Lower leg skin (tissue), 4 donors: ENCODE measurements at regions not wholly inside any gene's neighbourhood (a gene's known extent, or its start where the extent isn't known, plus 50 kb on each side); places are given as distances from the start of the nearest gene placed in this dataset.

Experiments
- DNase-seq, 2 donors: peaks; one replicate each; pipeline ENCODE4 v3.0.0-alpha.2; 2019; ENCODE audit warnings: low spot score in 2 of 2
- H3K4me3 ChIP-seq: fragments of 200-600 bp; sonication (generic); 2 replicates; pipeline ENCODE4 v1.5.1; 2017; ENCODE audit warnings: mild to moderate bottlenecking, low read depth; ENCODE audit not compliant: poor library complexity, severe bottlenecking
- POLR2A ChIP-seq, 2 donors: fragments of 450-650 bp; IDR thresholded peaks; one replicate each; pipeline ENCODE4 v1.6.1; 2016 to 2017; ENCODE audit warnings: antibody characterized with exemption in 2 of 2, mild to moderate bottlenecking in 1 of 2, moderate library complexity in 1 of 2
- WGBS, 2 donors: methylation state at CpG; one replicate each; pipeline ENCODE4 v1.1.5; 2018; 5-methylcytosine and 5-hydroxymethylcytosine counted together
- intact Hi-C: fragments of 100-400 bp; cut with DNase I; formaldehyde crosslinking; loops from one replicate; pipeline ENCODE4 v1.15.0; 2023; ENCODE audit warnings: low total_unique reads
- TF ChIP-seq, protein P1 (sequence below), 3 donors: fragments of 450-650 bp; IDR thresholded peaks; one replicate each; pipeline ENCODE4 v1.5.1; 2016; ENCODE audit warnings: antibody characterized with exemption in 3 of 3, mild to moderate bottlenecking in 3 of 3, moderate library complexity in 2 of 3

DNA sequence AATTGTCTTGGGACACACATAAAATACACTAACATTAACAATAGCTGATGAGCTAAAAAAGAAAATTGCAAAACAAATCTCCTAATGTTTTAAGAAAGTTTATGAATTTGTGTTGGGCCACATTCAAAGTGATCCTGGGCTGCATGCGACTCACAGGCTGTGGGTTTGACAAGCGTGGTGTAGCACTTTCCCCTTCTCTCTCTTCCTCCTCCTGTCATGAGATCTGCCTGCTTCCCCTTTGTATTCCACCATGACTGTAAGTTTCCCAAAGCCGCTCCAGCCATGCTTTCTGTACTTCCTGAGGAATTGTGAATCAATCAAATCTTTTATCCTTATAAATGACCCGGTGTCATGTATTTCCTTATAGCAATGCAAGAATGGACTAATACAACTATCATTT is 178.0 kb downstream of the TLR4 start:
- intact Hi-C loops = no loop called here
- no peak overlapping the region for H3K4me3 ChIP-seq
- WGBS, 2 donors = 61 to 63% methylated on average over 4 of the region's 4 CpGs
- no peak for TF ChIP-seq POLR2A (IDR thresholded peaks at IDR 0.05)
- TF ChIP-seq, protein P1, sequence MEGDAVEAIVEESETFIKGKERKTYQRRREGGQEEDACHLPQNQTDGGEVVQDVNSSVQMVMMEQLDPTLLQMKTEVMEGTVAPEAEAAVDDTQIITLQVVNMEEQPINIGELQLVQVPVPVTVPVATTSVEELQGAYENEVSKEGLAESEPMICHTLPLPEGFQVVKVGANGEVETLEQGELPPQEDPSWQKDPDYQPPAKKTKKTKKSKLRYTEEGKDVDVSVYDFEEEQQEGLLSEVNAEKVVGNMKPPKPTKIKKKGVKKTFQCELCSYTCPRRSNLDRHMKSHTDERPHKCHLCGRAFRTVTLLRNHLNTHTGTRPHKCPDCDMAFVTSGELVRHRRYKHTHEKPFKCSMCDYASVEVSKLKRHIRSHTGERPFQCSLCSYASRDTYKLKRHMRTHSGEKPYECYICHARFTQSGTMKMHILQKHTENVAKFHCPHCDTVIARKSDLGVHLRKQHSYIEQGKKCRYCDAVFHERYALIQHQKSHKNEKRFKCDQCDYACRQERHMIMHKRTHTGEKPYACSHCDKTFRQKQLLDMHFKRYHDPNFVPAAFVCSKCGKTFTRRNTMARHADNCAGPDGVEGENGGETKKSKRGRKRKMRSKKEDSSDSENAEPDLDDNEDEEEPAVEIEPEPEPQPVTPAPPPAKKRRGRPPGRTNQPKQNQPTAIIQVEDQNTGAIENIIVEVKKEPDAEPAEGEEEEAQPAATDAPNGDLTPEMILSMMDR (IDR thresholded peaks at IDR 0.05) = no peak
- DNase-seq = peak in 1 of 2 donors; percentile 15

DNA sequence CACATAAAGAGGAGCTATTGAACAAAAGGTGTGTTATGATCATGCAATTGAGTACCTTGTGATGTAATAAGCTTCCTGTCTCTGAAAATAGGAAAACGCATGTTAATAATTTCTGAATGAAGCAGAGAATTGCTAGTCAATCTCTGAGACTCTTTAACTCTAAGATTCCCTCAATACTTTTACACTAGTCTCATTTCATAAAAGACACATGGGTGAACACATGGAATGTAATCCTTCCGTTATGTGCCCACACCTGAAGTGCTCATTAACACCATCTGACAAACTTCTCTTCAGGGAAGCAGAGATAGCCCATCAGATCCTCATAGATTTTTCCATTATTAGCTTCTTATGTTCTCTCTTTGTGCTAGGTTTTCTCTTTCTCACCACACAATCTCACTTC is 182.4 kb downstream of the TLR4 start:
- intact Hi-C loops = no loop called here
- TF ChIP-seq POLR2A (IDR thresholded peaks at IDR 0.05) = no peak
- TF ChIP-seq, protein P1 (IDR thresholded peaks at IDR 0.05) = no peak
- no peak for DNase-seq
- 72 to 79% methylated on average over 2 of the region's 2 CpGs for WGBS, 2 donors
- no peak overlapping the region for H3K4me3 ChIP-seq

DNA sequence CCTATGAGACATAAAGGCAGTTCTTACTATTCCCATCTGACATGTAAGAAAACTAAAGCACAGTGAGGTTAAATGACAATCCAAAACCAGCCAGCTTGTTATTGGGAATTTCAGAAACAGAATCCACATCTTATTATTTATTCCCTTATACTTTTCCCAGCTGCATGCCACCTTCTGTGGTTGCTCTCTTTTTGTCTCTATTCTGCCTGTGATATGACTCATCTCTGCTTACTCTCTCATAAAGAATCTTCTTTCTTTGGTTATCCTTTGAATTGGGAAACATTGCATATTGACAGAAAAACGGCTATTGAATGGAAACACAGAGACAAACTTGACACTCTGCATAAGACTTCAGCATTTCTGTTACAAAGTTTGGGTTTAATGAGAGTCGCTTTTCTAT is 183.2 kb downstream of the TLR4 start:
- no peak for DNase-seq
- intact Hi-C loops = no loop called here
- no peak for TF ChIP-seq POLR2A (IDR thresholded peaks at IDR 0.05)
- TF ChIP-seq, protein P1 (IDR thresholded peaks at IDR 0.05) = no peak
- whole genome bisulfite sequencing, 2 donors = 85 to 86% methylated on average over 2 of the region's 2 CpGs
- no peak overlapping the region for H3K4me3 ChIP-seq

DNA sequence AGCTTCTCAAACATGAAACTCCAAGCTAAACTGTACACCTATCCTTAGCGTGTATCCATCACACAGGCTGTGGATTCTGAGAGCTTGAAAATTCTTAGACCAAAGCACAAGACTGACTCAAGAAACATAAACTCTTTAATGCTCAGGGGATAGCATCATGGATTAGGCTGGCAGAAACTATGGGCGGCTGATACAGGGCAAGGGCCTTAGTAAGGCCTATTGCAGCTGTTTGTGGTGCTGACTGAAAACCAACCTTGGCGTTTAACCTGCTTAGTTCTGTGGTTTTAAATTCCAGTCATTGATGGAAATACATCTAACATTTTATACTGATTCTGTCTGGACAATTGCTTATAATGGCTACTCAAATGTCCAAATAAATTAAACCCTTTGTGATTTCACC is 183.7 kb downstream of the TLR4 start:
- intact Hi-C loops = no loop called here
- no peak overlapping the region for H3K4me3 ChIP-seq
- DNase-seq = no peak
- no peak for TF ChIP-seq POLR2A (IDR thresholded peaks at IDR 0.05)
- TF ChIP-seq, protein P1 (IDR thresholded peaks at IDR 0.05) = no peak
- 85 to 87% methylated on average over 3 of the region's 3 CpGs for WGBS, 2 donors

DNA sequence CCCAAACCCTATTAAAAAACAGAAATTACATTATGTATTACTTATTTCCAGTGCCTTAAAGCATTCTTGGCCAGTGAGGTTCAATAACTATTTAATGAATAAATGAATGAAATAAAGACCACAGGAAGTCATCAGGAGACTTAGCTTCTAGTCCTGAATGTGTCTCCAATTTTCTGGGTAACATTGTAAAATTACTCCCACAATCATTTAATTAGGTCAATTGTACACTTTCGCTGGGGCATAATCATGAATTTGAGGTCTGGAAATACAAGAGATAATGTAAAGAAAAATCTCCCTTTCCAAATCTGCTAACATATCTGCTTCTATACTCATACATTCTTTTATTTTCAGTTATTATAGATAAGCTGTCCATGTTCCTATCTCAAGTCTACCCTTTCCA is 199.2 kb downstream of the TLR4 start:
- 83 to 95% methylated on average over 1 of the region's 1 CpG for WGBS, 2 donors
- DNase-seq = no peak
- TF ChIP-seq, protein P1 (IDR thresholded peaks at IDR 0.05) = no peak
- no peak for TF ChIP-seq POLR2A (IDR thresholded peaks at IDR 0.05)
- H3K4me3 ChIP-seq = no peak overlapping the region
- intact Hi-C loops = no loop called here

DNA sequence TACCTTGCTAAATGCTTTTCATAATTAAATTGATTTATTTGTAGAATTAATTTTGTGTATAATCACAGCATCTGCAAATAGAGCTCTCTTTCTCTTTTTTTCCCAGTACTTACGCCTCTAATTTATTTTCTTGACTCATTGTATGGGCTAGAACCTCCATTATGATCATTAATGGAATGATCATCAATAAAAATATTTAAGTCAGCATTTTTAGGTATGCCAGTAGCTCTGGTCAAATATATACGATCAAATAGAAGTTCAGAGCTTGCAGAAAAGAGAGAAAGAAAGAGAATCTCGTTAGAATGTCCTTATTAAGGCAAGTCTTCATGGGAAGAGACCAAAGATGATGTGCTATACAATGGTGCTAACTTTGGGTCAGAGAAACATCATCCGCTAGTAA is 202.6 kb downstream of the TLR4 start:
- TF ChIP-seq POLR2A (IDR thresholded peaks at IDR 0.05) = no peak
- TF ChIP-seq, protein P1 (IDR thresholded peaks at IDR 0.05) = no peak
- WGBS, 2 donors = 72 to 73% methylated on average over 4 of the region's 4 CpGs

More for the DNA sequence above, 202.6 kb downstream of the TLR4 start:
- no peak overlapping the region for H3K4me3 ChIP-seq
- intact Hi-C loops = no loop called here
- DNase-seq = no peak
